ENCODE measurements at regions not wholly inside any gene's neighbourhood (a gene's known extent, or its start where the extent isn't known, plus 50 kb on each side); places are given as distances from the start of the nearest gene placed in this dataset.
"Not testable (repeated sequence)": the region's sequence is repeated elsewhere in the genome, so short reads cannot be mapped to it uniquely, and the experiment has no call there.

DNA sequence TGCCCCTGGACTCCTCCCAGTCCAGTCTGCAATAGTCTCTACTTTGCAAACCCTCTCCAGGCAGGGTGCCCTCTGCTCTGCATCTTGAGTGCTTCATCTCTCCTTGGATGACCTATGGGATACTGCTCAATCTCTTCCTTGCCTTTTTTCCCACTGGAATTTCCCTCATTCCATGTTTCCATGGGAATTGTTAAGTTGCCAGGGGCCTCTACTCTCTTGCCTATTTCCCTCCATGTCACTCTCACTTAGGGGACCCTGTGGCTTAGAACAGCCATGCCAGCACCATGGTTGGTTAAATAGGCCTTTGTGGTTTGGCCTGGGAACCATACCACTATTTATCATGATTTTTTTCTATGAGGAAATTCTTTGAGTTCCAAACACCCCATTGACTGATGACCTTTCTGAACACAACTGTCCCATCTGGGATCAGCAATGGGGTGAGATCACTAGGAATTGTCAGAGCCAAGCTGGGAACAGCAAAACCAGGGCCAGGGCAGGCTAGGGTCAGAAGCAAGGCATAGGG lies 91.4 kb upstream of the RBMS1 start:
- no peak for DNase-seq

DNA sequence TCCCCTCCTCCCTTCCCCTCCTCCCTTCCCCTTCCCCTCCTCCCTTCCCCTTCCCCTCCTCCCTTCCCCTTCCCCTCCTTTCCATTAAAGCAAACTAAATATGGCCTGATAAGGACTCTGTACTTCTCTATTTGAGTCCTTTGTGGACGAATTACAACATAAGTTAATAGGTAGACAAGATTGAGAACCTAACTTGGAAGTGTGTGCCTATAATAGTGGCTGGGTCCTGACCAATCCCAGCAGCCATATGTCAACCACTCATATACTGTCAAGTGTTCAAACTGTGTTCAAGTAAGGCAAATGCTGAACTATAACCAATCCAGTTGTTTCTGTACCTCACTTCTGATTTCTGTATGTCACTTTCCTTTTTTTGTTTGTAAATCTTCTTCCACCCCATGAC lies 97.1 kb upstream of the RBMS1 start:
- DNase-seq = no peak

DNA sequence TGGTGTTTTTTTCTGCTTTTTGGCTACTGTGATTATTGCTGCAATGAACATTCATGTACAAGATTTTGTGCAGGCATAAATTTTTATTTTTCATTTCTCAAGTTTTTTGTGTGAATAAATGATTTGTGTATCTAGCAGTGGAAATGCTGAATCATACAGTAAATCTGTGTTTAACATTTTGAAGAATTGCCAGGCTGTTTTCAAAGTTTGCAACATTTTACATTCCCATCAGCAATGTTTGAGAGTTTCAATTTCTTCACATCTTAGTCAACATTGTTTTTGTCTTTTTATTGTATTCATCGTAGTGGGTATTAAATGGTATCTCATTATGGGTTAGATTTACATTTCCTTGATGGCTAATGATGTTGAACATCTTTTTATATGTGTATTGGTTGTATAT lies 98.8 kb upstream of the RBMS1 start:
- DNase-seq = no peak

DNA sequence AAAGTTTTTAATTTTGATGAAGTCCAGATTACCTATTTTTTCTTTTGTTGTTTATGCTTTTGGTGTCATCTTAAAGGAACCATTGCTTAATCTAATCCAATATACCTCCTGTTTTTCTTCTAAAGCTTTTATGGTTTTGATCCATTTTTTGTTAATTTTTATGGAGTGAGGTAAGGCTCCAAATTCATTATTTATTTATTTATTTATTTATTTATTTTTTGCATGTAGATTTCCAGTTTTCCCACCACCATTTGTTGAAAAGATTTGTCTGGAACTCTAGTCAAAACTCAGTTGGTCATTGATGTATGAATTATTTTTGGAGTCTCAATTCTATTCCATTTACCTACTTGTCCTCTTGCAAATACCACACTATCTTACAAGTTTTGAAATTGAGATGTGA lies 99.4 kb upstream of the RBMS1 start:
- DNase-seq = no peak

DNA sequence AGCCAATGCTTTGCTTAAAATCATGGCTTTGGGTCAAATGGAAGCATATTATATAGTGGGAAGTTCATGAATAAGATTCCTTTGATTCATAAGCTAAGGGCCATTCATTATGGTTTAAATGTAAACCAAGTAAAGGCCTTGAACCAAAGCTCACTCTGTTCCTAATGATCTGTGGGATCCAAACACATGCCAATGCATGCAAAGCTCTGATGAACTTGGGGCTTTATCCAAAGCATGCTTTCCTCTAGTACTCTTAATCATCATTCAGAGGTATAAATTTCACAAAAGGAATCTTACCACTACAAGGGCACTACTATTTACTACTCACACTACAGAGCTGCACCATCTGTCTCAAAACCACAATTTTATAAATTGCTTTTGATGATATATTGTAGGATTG lies 102.8 kb upstream of the RBMS1 start:
- DNase-seq = no peak

DNA sequence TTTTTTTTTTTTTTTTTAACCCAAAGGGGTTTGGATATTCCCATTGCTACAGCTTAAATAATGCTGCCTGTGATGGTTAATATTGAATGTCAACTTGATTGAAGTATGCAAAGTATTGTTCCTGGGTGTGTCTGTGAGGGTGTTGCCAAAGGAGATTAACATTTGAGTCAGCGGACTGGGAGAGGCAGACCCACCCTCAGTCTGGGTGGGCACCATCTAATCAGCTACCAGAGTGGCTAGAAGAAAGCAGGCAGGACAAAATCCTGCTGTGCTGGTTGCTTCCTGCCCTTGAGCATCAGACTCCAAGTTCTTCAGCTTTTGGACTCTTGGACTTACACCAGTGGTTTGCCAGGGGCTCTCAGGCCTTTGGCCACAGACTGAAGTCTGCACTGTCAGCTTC lies 106.8 kb upstream of the RBMS1 start:
- not testable (repeated sequence) for DNase-seq

DNA sequence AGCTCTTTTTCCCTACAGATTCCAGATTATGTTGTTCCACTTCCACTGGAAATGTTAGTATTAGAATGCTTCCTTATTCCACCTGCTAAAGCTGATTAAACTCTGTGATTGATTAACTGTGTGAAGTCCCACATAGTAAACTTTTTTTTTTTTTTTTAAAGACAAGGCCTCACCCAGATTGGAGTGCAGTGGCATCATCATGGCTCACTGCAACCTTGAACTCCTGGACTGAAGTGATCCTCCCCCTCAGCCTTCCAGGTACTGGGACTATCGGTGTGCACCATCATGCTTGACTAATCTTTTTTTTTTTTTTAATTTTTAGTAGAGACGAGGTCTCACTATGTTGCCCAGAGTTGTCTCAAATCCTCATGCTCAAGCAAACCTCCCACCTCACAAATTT lies 108.5 kb upstream of the RBMS1 start:
- DNase-seq = no peak

DNA sequence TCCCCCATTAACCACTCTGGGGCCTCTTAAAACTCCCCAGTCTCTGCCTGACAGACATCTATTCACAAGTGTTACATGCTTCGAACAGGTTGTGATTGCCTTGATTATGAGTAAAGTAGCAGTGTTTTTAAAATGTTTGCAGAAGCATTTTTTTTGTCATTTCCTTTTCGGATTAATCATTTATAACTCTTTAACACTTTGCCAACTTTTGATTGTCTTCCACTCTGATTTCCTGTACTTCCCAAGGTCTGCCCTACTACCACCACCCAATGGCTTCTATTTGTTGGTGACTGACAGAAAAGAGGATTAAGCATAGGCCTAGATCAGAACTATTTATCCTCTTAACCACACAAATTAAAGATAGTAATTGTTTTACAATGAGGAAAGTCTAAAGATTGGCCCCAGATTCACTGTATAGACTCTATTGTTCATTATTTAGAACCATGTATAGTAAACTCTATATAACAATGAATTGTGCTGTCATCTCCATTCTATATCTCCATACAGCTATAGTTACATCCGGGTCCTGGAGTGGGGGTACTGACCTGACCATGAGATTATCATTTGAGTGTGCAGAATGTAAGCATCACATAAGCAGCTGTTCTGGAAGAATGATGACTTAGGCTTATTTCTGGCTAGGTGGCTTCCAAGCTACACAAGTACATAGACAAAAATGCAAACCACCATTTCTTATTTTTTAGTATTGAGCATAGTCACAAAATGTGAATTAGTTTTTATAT lies 110.3 kb upstream of the RBMS1 start:
- no peak for DNase-seq

DNA sequence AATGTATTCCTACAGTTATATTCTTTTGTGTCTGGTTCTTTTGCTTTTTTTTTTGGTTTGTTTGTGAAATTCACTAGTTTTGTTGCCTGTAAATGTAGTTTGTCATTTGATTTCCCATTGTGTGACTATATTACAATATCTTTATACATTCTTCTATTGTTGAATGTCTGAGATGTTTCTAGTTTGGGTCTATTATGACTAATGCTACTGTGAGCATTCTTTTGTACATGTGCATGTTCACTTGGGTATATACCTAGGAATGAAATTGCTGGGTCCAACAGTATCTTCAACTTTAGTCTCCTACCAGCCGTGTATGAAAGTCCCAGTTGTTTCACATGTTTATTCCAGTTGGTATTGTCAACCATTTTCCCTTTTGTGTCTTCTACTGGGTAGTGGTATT lies 112.7 kb upstream of the RBMS1 start:
- no peak for DNase-seq

DNA sequence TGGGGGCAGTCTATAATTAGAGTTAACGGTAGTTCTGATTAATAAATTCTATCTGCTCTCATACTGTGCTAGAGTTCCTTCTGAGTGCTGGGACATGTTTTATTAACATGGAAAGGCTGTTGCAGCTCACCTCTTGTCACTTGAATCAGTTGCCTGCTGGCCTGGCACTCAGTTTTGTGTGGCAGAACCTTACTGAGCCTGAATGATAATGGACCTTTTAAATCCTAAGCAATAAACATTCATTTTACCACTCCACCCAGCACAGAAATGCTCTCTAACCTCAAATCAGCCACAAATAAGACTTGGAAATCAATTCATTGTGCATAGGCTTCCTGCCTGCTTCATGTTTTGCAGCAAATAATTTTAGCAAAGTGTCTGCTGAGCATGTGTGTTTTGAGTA lies 115.0 kb upstream of the RBMS1 start:
- DNase-seq = no peak

DNA sequence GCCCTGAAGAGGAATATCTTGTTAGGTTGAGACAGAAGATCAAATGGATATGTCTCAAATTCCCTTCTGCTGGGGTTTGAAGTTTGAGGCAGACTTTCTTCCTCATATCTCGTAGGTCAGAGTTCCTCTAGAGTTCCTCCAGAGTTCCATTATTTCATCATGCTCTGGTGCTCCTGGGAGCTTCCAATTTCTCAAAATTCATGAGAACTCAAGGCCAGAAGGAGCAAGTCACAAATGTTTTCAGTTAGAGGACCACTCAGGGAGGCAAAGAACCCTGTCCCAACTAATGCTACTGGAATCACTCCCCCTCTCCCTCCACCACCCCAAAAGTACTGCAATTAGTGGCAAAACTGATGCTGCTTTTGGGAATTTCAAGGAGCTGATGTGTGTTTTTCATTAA lies 115.7 kb upstream of the RBMS1 start:
- DNase-seq = no peak

DNA sequence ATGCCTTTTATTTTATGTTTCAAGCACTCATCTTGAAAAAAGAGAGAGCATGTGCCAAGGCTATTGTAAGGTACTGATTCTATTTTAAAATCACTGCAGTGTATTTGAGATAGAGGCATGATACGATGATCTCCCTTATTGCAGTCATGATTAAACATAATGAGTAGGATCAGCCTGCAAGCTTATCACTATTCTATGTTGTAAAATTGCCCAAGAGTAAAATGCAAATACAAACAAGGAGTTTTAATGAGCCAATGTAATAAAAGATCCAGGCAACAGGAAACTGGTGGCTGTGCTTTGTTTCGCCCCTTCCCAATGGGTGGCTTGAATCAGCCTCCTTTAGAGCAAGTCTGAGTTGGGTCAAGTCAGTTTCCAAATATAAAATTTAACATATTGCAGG lies 116.4 kb upstream of the RBMS1 start:
- DNase-seq = no peak

DNA sequence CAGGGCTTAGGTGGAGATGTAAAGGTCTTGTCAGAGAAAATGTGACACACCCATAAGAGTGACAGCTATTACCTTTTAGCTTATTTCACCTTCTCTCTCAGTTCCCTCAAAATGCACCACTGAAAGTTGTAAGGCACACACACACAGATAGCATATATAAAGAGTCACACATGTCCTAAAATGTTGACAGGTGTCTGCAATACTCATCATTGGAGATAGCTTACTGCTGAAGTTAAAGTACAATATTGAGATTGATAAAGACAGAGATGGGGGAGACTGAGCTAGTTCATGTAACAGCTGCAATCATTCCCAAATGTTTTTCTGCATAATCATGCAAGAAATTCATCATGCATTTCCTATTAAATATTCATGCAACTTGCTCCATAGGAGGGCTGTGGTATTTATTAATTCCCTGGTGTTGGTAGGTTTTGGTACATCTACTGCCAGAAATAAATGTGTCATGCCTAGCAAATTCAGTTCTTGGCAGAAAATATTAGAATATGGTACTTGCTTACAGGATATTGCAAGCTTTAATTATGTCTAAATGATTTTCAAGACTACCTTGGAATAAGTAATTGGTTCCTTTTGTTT lies 118.8 kb upstream of the RBMS1 start:
- DNase-seq = no peak

DNA sequence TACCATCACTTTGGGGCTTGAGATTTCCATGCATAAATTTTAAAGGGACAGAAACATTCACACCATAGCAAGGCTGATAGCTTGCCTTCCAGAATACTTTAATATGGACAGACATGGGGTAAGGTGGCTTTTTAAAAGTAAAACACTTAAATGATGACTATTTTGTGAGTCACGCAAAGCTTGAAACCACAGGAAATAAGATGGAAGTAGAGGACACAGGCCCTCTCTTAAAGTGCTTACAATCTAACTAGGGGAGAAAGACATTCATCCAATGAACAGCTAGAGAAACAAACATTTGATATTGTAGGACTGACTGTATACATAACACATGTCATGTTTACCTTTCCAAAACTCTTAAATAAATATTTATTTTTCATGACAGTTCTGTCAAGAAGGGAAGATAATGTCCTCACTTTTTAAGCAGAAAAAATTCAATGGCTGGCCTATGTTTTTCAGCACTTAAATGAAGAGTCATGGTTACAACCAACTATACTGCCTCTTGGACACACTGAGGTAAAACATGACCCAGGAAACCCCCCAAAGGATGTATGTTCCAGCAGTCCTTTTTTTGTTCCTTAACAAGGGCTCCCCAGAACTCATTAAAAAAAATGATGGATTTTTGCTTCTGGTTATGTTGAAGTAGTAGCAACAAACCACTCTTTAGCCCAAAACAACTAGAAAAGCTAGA lies 120.0 kb upstream of the RBMS1 start:
- DNase-seq = no peak

DNA sequence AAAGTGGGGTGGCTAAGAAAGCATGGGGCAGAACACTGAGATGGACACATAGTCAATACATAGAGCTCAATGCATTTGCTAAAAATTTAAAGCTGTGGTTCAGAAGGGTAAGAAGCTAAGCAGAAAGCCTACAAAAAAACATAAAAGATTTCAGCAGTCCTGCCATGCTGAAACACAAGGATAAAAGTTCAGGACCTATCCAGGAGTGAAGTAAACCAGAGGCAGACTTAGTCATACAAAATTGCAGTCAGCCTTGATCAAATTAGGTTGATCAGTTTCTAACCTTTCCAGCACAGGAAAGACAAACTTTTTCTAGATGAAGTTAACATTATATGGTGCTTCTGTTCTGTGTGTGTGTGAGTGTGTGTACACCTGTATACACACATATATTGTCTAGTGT lies 120.8 kb upstream of the RBMS1 start:
- DNase-seq = no peak

DNA sequence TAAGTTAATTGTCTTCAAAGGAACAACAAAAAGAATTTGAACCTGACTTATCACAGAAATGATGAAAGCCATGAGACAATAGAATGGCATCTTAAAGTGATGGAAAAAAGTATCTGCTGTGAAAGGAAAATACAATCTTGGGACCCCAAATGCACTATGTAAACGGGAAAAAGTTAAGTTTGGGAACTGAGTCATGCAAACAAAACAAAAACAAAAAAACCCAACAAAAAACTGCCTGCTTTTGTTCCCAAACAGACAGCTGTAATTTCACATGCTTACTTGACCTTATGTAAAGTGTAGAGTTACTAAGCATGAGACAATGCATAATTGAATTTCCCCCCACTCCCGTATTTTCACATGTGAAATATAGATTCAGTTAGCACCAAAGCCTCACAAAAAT lies 122.1 kb upstream of the RBMS1 start:
- no peak for DNase-seq

DNA sequence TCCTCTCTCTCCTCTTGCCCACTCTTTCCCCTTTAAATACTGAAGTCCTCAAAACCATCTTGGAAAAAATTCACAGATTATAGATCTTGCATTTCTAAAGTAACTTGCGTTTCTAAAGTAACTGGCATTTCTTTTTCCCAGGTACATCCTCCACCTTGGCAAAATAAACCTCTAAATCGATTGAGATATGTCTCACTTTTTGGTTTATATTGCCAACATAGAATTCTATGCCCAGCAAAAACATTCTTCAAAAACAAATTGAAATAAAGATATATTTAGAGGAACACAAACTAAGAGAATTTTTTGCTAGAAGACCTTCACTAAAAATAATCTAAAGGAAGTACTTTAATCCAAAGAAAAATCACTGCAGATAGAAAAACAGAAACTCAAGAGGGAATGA lies 122.5 kb upstream of the RBMS1 start:
- DNase-seq = no peak

DNA sequence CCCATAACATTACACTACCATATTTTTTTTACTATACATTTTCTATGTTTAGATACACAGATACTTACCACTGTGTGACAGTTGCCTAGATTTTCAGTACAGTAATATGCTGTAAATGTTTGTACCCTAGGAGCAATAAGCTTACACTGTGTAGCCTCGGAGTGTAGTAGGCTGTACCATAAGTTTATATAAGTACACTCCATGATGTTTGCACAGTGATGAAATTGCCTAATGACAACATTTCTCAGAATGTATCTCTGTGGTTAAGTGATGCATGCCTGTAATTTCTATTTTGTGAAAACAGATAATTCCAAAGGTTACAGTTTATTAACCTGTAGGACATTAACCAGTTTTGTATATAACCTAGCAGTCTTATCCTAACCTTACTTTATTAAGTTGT lies 128.1 kb upstream of the RBMS1 start:
- DNase-seq = no peak

DNA sequence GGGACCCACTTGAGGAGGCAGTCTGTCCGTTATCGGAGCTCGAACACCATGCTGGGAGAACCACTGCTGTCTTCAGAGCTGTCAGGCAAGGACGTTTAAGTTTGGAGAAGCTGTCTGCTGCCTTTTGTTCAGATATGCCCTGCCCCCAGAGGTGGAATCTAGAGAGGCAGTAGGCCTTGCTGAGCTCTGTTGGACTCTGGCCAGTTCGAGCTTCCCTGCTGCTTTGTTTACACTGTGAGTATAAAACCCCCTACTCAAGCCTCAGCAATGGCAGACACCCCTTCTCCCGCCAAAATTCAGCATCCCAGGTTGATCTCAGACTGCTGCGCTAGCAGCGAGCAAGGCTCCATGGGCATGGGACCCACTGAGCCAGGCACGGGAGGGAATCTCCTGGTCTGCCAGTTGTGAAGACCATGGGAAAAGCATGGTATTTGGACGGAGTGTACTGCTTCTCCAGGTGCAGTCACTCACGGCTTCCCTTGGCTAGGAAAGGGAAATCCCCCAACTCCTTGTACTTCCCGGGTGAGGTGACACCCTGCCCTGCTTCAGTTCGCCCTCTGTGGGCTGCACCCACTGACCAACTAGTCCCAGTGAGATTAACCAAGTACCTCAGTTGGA lies 134.5 kb upstream of the RBMS1 start:
- peak; percentile 24 for DNase-seq

DNA sequence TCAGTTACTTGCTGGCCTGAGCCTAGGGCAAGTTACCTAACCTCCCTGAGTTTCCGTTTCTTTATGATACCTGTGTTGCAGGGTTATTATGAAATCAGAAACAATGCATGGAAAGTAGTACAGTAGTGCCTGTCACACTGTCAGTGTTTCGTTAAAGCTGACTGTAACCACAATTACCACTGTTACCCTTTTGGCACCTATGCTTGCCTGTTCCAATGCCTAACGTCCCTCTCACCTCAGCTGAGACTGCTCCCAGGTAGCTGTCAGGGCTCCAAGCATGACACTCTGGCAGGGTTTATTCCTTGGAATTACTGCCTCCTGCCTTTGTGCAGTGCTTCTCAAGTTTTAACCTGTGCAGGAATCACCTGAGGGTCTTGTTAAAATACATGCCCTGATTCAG lies 135.2 kb upstream of the RBMS1 start:
- DNase-seq = no peak

DNA sequence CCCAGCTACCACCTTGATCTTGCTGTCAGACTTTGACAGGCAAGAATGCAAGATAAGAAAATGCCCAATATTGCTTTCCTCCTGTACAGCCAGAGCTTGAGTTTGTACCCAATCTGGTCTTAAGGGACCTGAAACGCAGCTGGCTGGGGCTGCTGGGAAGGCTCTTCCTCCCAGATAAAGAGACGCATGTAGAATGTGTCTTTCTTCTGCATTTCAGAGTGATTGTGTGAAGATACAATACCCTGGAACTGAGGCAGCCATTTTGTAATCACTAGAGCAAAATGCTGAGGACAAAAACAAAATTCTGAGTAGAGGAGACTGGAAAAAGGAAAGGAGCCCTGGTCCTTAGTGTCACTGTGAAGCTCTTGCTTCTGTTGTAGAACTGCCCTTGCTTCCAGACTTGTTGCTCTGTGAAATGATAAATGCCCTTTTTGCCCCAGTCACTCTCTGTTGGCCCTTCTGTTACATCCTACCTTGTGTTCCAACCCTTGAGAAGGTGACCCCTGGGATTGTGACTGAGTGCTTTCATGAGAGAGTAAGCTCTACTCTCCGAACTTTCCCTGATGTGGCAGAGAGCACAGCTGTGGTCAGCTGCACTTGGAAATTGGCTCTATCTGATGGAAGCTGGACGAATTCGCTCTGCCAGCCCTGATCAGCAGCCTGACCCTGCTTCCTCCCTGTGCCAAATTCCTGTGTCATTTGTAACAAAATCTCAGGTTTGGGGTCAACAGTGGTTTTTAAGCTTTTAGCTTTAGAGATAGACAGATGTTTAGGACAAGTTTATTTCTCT lies 137.4 kb upstream of the RBMS1 start:
- no peak for DNase-seq

DNA sequence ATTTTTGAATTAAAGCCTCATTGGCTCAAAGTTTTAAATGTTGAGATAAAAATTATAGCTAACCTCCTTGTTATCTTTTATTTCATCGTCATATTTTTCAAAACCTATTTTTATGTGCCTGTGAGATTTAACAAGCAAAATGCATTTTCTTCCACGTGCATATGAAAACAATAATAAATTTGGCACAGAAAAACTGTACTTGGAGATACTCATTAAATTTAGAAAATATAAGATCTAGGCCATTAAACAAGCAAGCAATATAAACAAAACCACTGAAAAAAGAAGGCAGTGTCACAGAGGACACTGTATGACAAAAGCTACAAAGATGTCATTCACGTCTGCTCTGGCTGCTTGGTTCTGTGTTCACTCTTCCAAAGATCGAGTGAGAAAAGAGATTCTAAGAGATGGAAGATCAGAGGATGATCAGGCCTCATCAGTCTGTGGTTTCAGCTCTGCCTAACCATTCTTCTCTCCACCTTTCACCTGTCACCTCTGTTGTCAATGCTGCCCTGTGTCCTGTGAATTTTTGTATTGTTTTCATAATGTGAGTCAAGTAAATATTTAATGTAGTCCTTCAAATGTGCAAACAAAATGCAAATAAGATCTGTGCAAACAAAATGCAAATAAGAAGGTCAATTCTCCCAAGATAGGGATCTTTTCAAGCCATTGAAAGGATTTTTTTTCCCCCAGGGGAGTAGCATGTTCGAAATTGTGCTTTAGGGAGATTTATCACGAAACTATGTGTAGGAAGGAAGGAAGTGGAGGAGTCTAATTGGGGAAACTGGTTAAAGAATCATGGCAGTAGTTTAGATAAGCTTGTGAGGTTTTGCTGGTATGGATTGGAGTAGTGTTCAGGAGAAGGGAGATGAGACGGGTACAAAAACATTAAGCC lies 138.7 kb upstream of the RBMS1 start:
- no peak for DNase-seq

Measured in NCI-H1092 (cell line).